SK-N-SH (cell line): ENCODE measurements at regions not wholly inside any gene's neighbourhood (a gene's known extent, or its start where the extent isn't known, plus 50 kb on each side); places are given as distances from the start of the nearest gene placed in this dataset.

Experiments
- CTCF ChIA-PET: fragments of 300-600, 350-600 bp; formaldehyde crosslinking; extraction: SDS; loops from one replicate; lab custom pipeline; 2021; lab: Yijun Ruan, JAX
- POLR2A ChIA-PET: fragments of 350-600 bp; sonication (Branson Sonifier 250); formaldehyde crosslinking; extraction: SDS; loops from one replicate; lab custom pipeline; 2020; ENCODE audit warnings: antibody characterized with exemption, inconsistent platforms; lab: Yijun Ruan, JAX
- DNase-seq: peaks from one replicate; pipeline ENCODE4 v3.0.0; 2012
- H2AFZ ChIP-seq: fragments of 200-600 bp; sonication (generic); 2 replicates; pipeline ENCODE4 v1.8.1; 2016; ENCODE audit warnings: antibody characterized with exemption, mild to moderate bottlenecking, low read depth
- H3F3A ChIP-seq: fragments of 200-600 bp; sonication (generic); replicated peaks from 2 replicates; pipeline ENCODE3; 2016; ENCODE audit warnings: antibody characterized with exemption, mild to moderate bottlenecking; ENCODE audit not compliant: insufficient read depth
- H3K27ac ChIP-seq, 2 experiments: fragments of 200-500 bp in 1 of 2; fragments of 200-600 bp in 1 of 2; sonication (Bioruptor generic) in 1 of 2; sonication (generic), shearing (Covaris generic) in 1 of 2; 2 replicates each; pipeline versions ENCODE4 v1.5.1 to v1.6.1; 2014 to 2016; ENCODE audit warnings: low read depth in 2 of 2, inconsistent platforms in 1 of 2, low read length in 1 of 2, mild to moderate bottlenecking in 1 of 2, mixed read lengths in 1 of 2
- H3K27me3 ChIP-seq: fragments of 200-600 bp; sonication (generic), shearing (Covaris generic); 2 replicates; pipeline ENCODE4 v1.6.1; 2016; ENCODE audit warnings: mixed run types; ENCODE audit not compliant: insufficient read depth
- H3K36me3 ChIP-seq, 2 experiments: fragments of 200-500 bp in 1 of 2; fragments of 200-600 bp in 1 of 2; sonication (Bioruptor generic) in 1 of 2; sonication (generic) in 1 of 2; replicated peaks in 1 of 2; 2 replicates each; pipeline versions ENCODE3 to v1.5.1; 2014 to 2016; ENCODE audit warnings: low read length in 1 of 2, mild to moderate bottlenecking in 1 of 2; ENCODE audit not compliant: insufficient read depth in 2 of 2, control insufficient read depth in 1 of 2
- H3K4me1 ChIP-seq, 2 experiments: fragments of 200-500 bp in 1 of 2; fragments of 200-600 bp in 1 of 2; sonication (Bioruptor generic) in 1 of 2; sonication (generic), shearing (Covaris generic) in 1 of 2; 2 replicates each; pipeline versions ENCODE4 v1.5.1 to v1.6.1; 2014 to 2016; ENCODE audit warnings: low read depth in 1 of 2, low read length in 1 of 2, mixed run types in 1 of 2; ENCODE audit not compliant: insufficient read depth in 2 of 2, control insufficient read depth in 1 of 2
- H3K4me2 ChIP-seq: fragments of 200-600 bp; sonication (generic), shearing (Covaris generic); 2 replicates; pipeline ENCODE4 v1.6.1; 2017; ENCODE audit warnings: mixed run types
- H3K4me3 ChIP-seq, 2 experiments: fragments of 200-500 bp in 1 of 2; fragments of 200-600 bp in 1 of 2; sonication (Bioruptor generic) in 1 of 2; sonication (generic), shearing (Covaris generic) in 1 of 2; 2 replicates each; pipeline versions ENCODE4 v1.5.1 to v1.8.1; 2014 to 2016; ENCODE audit warnings: low read depth in 2 of 2, inconsistent platforms in 1 of 2, low read length in 1 of 2, mild to moderate bottlenecking in 1 of 2, mixed read lengths in 1 of 2, moderate library complexity in 1 of 2
- H3K79me2 ChIP-seq: fragments of 200-600 bp; sonication (generic); 2 replicates; pipeline ENCODE4 v1.8.1; 2017; ENCODE audit warnings: mild to moderate bottlenecking; ENCODE audit not compliant: insufficient read depth
- H3K9ac ChIP-seq: fragments of 200-600 bp; sonication (generic); 2 replicates; pipeline ENCODE4 v1.6.1; 2017; ENCODE audit warnings: mixed run types
- H3K9me2 ChIP-seq: fragments of 200-600 bp; sonication (generic); 2 replicates; pipeline ENCODE4 v1.6.1; 2017; ENCODE audit warnings: mixed run types
- H3K9me3 ChIP-seq: fragments of 200-600 bp; sonication (generic); 2 replicates; pipeline ENCODE4 v1.6.1; 2017; ENCODE audit warnings: mixed run types, mild to moderate bottlenecking, moderate library complexity
- H4K20me1 ChIP-seq: fragments of 200-600 bp; sonication (generic); 2 replicates; pipeline ENCODE4 v1.6.1; 2017; ENCODE audit warnings: mild to moderate bottlenecking, mixed run types; ENCODE audit not compliant: insufficient read depth
- CHD2 ChIP-seq: fragments of 150-350 bp; IDR thresholded peaks from 2 replicates; pipeline ENCODE4 v1.6.1; 2018; ENCODE audit warnings: low read length; ENCODE audit not compliant: partially characterized antibody
- EP300 ChIP-seq, 2 experiments: IDR thresholded peaks; 2 replicates each; pipeline versions ENCODE4 v1.4.0 to v1.6.1; 2012; ENCODE audit warnings: borderline replicate concordance in 1 of 2, low read depth in 1 of 2, low read length in 1 of 2
- EZH2phosphoT487 ChIP-seq: fragments of 200-600 bp; sonication (generic); IDR thresholded peaks from 2 replicates; pipeline ENCODE4 v1.6.1; 2017; ENCODE audit warnings: low read depth, mixed run types, mild to moderate bottlenecking, antibody characterized with exemption, moderate library complexity, borderline replicate concordance
- FOSL2 ChIP-seq: IDR thresholded peaks from 2 replicates; pipeline ENCODE4 v1.4.0; 2012; ENCODE audit warnings: low read depth, mild to moderate bottlenecking, moderate library complexity, borderline replicate concordance
- FOXJ3 ChIP-seq: sonication (generic); formaldehyde crosslinking; IDR thresholded peaks from 2 replicates; pipeline ENCODE4 v1.5.1; 2020; ENCODE audit warnings: mild to moderate bottlenecking, missing genetic modification reagents
- FOXM1 ChIP-seq: IDR thresholded peaks from 2 replicates; pipeline ENCODE4 v1.4.0; 2012; ENCODE audit warnings: low read depth, mild to moderate bottlenecking
- GABPA ChIP-seq: IDR thresholded peaks from 2 replicates; pipeline ENCODE4 v1.4.0; 2012; ENCODE audit warnings: low read depth, mild to moderate bottlenecking
- GATA2 ChIP-seq: sonication (generic); formaldehyde crosslinking; IDR thresholded peaks from 2 replicates; pipeline ENCODE4 v1.5.0; 2020; ENCODE audit warnings: mild to moderate bottlenecking, missing genetic modification reagents
- JUND ChIP-seq: IDR thresholded peaks from 2 replicates; pipeline ENCODE4 v1.4.0; 2012
- MAX ChIP-seq: IDR thresholded peaks from 2 replicates; pipeline ENCODE4 v1.4.0; 2012; ENCODE audit warnings: low read depth
- MEF2A ChIP-seq: IDR thresholded peaks from 2 replicates; pipeline ENCODE4 v1.4.0; 2012; ENCODE audit warnings: low read depth, borderline replicate concordance
- MXI1 ChIP-seq: IDR thresholded peaks from 2 replicates; pipeline ENCODE4 v1.6.1; 2012; ENCODE audit warnings: mild to moderate bottlenecking, low read depth, low read length, improper control_type of control experiment
- NFIC ChIP-seq: IDR thresholded peaks from 2 replicates; pipeline ENCODE4 v1.4.0; 2012; ENCODE audit warnings: borderline replicate concordance
- PBX3 ChIP-seq: IDR thresholded peaks from 2 replicates; pipeline ENCODE4; 2012
- RCOR1 ChIP-seq: fragments of 150-350 bp; IDR thresholded peaks from 2 replicates; pipeline ENCODE4 v1.6.1; 2017; ENCODE audit warnings: antibody characterized with exemption, low read length
- RFX5 ChIP-seq: IDR thresholded peaks from 2 replicates; pipeline ENCODE4 v1.6.1; 2012; ENCODE audit warnings: mild to moderate bottlenecking, improper control_type of control experiment, low read length
- SIN3A ChIP-seq: IDR thresholded peaks from 2 replicates; pipeline ENCODE4 v1.6.1; 2012; ENCODE audit warnings: low read depth, mild to moderate bottlenecking, low read length, moderate library complexity, borderline replicate concordance
- SMC3 ChIP-seq: IDR thresholded peaks from 2 replicates; pipeline ENCODE4 v1.6.1; 2012; ENCODE audit warnings: low read depth, low read length, improper control_type of control experiment
- TCF12 ChIP-seq: IDR thresholded peaks from 2 replicates; pipeline ENCODE4 v1.4.0; 2012
- TEAD4 ChIP-seq: IDR thresholded peaks from 2 replicates; pipeline ENCODE4 v1.4.0; 2012; ENCODE audit warnings: mild to moderate bottlenecking, borderline replicate concordance; ENCODE audit not compliant: insufficient read depth
- YY1 ChIP-seq: IDR thresholded peaks from 2 replicates; pipeline ENCODE4 v1.4.0; 2012; ENCODE audit warnings: low read depth, mild to moderate bottlenecking
- ZBTB33 ChIP-seq: IDR thresholded peaks from 2 replicates; pipeline ENCODE4 v1.4.0; 2012; ENCODE audit warnings: low read depth, borderline replicate concordance
- WGBS: methylation state at CpG from one replicate; pipeline ENCODE4 v1.1.6; 2017; ENCODE audit warnings: low lambda C conversion rate; 5-methylcytosine and 5-hydroxymethylcytosine counted together

- Histone ChIP-seq H3K27ac (no peak overlapping the region), H3K4me2 (no peak overlapping the region), H2AFZ (no peak overlapping the region), H3K36me3 (no peaks in the 10 kb centered on the region), H3K9me3 (no peaks in the 10 kb centered on the region; the same call in 1 of the 2 replicates), H3K27me3 (no peaks in the 10 kb centered on the region), H3K9me2 (no peaks in the 10 kb centered on the region), H3K79me2 (no peaks in the 10 kb centered on the region), H4K20me1 (no peaks in the 10 kb centered on the region), H3F3A (no peaks in the 10 kb centered on the region), H3K4me3 (no peak overlapping the region), H3K4me1 (peaks cover 0 to 16% of the 10 kb centered on the region in 2 experiments; a peak in 1 of 4 replicates), H3K9ac (no peak overlapping the region)
- ChIA-PET CTCF (interaction anchor here (0.6 to 1.3 kb wide), 2 partner anchors 15 to 196 kb away, joined by 3 read pairs; no protein-coding TSS in a partner anchor), POLR2A (no interaction called here)
- DNase-seq = no peak
- TF ChIP-seq GATA2 (CRISPR knock-in tag) (no peak), TEAD4 (no peak), MXI1 (no peak), FOXJ3 (no peak), SIN3A (no peak), FOXM1 (no peak), ZBTB33 (no peak), FOSL2 (no peak), RCOR1 (no peak), CHD2 (no peak), MEF2A (no peak), MAX (no peak), EZH2phosphoT487 (no peak), EP300 (IDR thresholded peaks at IDR 0.05; ENCODE audit: borderline replicate concordance in 1 of 2, low read depth in 1 of 2, low read length in 1 of 2) (no peak), GABPA (no peak), TCF12 (no peak)
- 38% methylated on average over 2 of the region's 2 CpGs for WGBS
Observed at GRCh38 chr7:45417268-45417667, 156.9 kb upstream of the ADCY1 start.

- Histone ChIP-seq H3K4me2 (no peak overlapping the region), H4K20me1 (no peaks in the 10 kb centered on the region), H3K4me1 (peaks cover 0 to 19% of the 10 kb centered on the region in 2 experiments; a peak in 1 of 4 replicates), H3K27me3 (no peaks in the 10 kb centered on the region), H2AFZ (no peak overlapping the region), H3K9me2 (no peaks in the 10 kb centered on the region), H3K36me3 (no peaks in the 10 kb centered on the region), H3K9me3 (no peaks in the 10 kb centered on the region; the same call in 1 of the 2 replicates), H3K27ac (peak overlapping the region in 1 of 2 experiments; percentile 16; a peak in 1 of 4 replicates), H3K9ac (no peak overlapping the region), H3K4me3 (no peak overlapping the region), H3K79me2 (no peaks in the 10 kb centered on the region), H3F3A (no peaks in the 10 kb centered on the region)
- 37% methylated on average over 3 of the region's 3 CpGs for WGBS
- DNase-seq = no peak
- CTCF ChIA-PET = interaction anchor here (0.6 kb wide), 1 partner anchor 196 kb away, joined by 3 read pairs; no protein-coding TSS in a partner anchor
- POLR2A ChIA-PET = no interaction called here
- TF ChIP-seq EP300 (IDR thresholded peaks at IDR 0.05; ENCODE audit: borderline replicate concordance in 1 of 2, low read depth in 1 of 2, low read length in 1 of 2) (no peak), NFIC (no peak), PBX3 (no peak), ZBTB33 (no peak), JUND (no peak), FOXM1 (no peak), EZH2phosphoT487 (no peak), SIN3A (no peak), YY1 (no peak), CHD2 (no peak), SMC3 (no peak), RFX5 (no peak)
Observed at GRCh38 chr7:45417735-45418134, 156.4 kb upstream of the ADCY1 start.
